NCI-H82 treated with DMSO at 0.1 percent for 48 hours (cell line): ENCODE measurements at regions not wholly inside any gene's neighbourhood (a gene's known extent, or its start where the extent isn't known, plus 50 kb on each side); places are given as distances from the start of the nearest gene placed in this dataset.

ENCODE experiments used
- DNase-seq: peaks from one replicate; lab custom pipeline; 2025; ENCODE audit not compliant: unreplicated experiment; lab: John Stamatoyannopoulos, UW

DNA sequence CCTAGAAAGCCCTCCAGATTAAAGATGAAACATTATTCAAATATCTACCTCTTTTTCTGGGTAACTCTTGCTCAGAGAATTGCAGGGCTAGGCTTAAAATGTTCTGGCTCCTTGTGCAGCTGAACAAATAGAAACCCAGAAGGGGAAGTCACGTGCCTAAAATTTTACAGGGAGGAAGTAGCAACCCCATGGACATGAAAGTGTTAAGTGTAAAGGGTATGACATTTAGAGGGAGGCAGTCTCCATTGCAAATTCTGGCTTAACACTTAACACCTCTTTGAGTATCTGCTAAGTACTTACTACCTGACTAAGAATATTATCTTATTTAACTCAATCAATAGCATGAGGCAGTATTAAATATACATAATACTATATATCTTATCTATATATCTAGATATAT lies 376.1 kb upstream of the ERCC4 start:
- DNase-seq, result no peak

- no peak for DNase-seq
Observed at GRCh38 chr16:13545271-13545670, 374.7 kb upstream of the ERCC4 start.

DNA sequence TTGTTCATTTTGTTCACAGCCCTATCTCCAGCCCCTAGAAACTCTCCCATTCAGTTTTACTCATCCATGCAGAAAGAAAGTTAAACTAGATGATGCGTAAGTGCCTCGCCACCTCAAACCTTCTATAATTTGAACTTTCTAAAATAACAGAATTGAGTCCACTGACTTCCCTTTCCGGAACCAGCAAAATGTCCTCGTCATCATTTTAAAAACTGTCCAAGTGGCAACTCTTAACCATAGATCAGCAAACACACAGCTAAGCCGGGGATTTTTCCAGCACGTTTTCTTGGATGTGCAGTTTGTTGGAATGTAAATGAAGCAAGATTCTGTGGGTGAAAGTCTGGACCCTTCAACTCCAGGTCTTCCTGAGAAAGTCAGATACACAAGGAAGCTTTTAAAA lies 369.7 kb upstream of the ERCC4 start:
- DNase-seq, result no peak

DNA sequence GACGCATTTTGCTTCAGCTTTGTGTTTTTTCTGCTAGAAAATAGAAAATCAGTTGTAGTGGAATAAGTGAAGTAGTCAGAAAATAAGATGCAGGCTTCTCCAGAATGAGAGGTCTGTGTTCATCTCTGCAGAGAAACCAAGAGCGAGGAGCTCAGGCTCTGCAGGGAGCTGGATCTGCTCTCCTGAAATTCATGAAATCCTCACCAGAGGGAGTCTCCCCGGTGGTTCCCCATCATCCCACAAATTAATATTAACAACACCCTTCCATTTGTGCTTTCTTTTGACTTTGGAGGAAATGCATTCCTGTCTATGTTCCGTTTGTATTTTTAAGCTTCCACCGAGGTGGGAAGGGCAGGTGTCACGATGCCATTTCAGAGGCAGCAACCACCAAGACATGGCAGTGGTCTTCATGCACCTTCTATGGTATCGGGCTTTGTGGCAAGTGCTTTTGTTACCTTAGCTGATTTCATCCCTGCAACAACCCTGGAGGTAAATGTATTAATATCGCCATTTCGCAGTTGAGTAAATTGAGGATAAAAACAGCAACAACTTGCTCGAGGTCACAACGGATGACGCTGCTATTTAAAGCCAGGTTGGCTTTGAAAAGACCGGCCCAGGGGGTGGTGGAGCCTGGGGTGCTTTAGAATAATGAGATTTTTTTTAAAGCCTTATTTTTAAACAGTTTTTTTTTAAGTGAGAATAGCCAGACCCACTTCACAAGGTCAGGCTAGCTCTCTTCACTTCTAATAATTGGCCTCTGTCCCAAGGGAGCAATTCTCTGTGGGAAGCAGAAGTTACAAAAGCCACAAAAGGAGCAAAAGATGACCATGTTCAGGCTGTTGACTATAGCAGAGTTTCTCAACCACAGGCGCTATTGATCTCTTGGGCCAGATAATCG lies 367.6 kb upstream of the ERCC4 start:
- DNase-seq, result no peak

GRCh38 chr16:13552960-13553257 lies 367.0 kb upstream of the ERCC4 start:
- DNase-seq, result no peak

- DNase-seq, result no peak
Observed at GRCh38 chr16:13553453-13553985, 366.4 kb upstream of the ERCC4 start.

- peak; percentile 7 for DNase-seq
Observed at GRCh38 chr16:13554005-13554404, 365.9 kb upstream of the ERCC4 start.

DNA sequence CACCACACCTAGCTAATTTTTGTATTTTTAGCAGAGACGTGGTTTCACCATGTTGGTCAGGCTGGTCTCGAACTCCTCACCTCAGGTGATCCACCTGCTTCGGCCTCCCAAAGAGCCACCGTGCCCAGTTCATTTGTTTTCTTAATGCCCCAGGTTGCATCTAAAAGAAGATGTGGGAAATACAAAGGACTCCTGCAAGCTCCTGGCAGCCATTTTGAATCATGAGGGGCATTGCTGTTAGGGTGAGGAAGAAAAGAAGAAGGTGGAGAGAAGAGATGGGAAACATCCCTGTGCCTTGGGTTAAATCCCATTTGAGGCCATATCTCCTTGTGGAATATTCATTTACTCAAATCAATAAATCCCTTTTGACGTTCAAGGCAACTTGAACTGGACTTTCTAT lies 365.3 kb upstream of the ERCC4 start:
- no peak for DNase-seq

GRCh38 chr16:13557418-13557817 lies 362.5 kb upstream of the ERCC4 start:
- DNase-seq, result no peak

DNA sequence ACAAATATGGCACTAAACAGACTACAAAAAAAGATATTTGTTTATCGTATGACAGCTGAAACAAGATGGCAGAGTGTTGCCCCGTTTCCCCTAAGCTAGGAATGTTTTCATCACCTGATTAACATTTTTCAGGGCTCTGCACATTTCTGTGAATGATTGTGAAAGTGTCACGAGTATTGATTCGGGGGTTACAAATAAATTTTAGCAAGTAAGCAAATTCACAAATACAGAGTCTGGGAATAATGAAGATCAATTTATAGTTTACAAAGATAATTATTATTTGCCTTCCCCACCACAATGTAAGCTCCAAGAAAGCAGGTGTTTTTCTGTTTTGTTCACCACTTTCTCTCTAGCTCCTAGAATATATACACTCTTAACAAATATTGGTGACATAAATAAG lies 361.2 kb upstream of the ERCC4 start:
- DNase-seq, result no peak

DNA sequence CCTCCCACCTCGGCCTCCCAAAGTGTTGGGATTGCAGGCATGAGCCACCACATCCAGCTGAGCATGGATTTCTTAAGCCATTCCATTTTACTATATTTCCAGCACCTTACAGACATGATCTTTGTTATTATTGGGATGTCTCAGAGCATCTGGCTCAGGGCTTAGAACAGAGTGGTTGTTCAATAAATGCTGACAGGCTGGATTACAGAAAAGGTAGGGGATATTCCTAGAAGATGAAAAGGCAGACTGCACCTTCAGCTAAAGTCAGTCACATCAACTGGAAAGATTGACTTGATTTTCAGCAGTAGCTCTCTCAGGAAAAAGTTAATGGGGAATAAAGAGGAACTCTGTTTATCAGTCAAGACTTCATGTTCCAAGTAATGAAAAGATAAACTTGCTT lies 360.3 kb upstream of the ERCC4 start:
- DNase-seq, result no peak

DNA sequence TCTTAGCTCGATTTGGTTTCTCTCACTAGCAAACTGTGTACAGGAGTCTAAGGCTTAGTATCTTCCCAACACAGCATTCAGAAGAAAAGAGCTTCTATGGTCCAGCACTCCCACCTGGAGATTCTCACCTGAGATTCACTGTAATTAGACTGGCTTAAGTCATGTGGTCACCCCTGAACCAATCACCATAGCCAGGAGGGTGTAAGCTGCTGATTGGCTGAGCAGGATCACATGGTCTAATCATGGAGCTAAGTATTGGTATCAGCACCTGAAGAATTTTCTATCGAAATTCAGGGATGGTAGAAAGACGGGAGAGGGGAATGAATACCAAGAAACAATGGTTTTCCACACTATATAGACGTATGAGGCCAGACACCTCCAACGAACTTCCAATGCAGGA lies 359.8 kb upstream of the ERCC4 start:
- DNase-seq, result no peak

- DNase-seq, result no peak
Observed at GRCh38 chr16:13561291-13562070, 358.5 kb upstream of the ERCC4 start.

DNA sequence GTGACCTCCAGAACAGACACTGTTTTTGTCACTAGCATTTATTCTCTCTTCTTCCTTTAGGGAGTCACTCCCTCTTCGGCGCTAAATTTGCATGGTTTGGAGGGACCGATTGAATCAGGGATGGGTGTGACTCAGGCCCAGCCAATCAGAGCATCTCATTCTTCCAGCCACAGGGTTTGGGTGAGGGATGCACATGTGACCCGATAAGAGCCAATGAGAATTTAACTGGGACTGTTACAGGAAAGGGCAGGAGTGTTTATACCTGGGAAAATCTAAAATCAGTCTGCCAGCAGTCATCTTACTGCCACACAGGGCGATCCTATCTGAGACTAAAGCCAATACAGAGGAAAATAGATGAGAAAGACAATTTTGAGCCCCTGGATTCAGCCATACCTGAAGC lies 351.2 kb upstream of the ERCC4 start:
- no peak for DNase-seq

DNA sequence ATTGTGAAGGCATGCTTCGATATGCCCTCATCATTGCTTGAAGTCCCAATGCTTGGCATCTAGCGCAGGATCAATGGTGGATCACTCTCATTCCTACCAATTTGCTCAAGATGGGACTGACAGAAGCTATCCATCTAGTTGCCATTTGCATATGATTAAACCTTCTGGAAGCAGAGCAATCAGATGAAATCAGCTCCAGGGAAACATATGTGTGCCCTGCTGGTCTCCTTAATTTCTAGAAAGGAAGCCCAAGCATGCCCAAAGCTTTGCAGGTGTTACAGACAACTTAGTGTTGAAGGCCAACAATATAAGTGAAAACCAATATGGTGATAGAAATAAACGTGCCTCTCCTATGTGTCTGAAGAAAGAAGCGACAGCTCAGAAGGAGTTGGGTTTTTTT lies 350.0 kb upstream of the ERCC4 start:
- no peak for DNase-seq

DNA sequence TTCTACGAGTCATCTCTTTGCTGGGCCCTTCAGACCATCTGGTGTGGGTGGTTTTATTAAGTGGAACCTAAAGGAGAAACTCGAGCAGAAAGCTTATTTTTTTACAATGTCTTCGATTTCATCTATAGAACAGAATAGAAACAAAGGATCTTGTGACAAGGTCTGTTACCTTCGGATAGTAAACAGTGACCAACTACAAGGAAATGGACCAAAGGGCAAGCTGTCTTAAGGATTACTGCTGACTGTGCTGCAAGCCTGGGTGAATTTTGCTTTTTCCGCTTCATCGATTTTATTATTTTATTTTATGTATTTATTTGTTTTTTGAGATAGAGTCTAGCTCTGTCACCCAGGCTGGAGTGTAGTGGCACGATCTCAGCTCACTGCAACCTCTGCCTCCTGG lies 348.9 kb upstream of the ERCC4 start:
- DNase-seq, result no peak

DNA sequence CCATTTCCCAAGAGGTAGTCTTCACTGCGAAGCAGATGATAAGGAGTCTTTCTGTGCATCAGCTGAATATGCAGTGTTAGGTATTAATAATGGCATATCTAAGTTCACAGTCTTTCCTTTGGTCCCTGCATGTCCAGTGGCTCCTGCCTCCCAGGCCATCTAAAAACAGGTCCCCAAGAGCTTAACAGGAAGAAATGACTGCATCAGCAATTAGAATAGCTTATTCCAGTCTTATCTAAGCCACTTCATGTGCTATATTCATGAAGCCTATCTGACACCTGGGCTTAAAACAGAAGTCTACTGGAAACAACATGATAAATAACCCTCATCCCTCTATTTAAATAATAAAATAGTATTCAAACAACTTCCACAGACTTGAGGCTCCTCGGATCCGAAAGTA lies 346.1 kb upstream of the ERCC4 start:
- DNase-seq, result no peak

DNA sequence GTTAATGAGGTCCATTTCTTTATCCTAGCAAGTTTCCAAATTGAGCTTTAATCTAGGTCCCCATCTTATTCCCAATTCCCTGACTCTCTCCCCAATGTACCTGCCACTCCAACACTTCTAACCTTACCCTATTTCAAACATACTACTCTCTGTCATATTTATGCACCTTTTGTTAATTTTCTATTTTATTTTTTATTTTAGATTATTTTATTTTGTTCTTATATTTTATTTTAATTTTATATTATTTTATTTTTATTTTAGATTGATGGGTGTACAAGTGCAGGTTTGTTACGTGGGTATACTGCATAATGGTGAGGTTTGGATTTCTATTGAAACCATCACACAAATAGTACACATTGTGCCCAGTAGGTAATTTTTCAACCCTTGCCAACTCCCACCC lies 333.9 kb upstream of the ERCC4 start:
- DNase-seq, result no peak

- DNase-seq, result no peak
Observed at GRCh38 chr16:13587181-13587580, 332.8 kb upstream of the ERCC4 start.

- DNase-seq, result no peak
Observed at GRCh38 chr16:13594823-13595222, 325.1 kb upstream of the ERCC4 start.

DNA sequence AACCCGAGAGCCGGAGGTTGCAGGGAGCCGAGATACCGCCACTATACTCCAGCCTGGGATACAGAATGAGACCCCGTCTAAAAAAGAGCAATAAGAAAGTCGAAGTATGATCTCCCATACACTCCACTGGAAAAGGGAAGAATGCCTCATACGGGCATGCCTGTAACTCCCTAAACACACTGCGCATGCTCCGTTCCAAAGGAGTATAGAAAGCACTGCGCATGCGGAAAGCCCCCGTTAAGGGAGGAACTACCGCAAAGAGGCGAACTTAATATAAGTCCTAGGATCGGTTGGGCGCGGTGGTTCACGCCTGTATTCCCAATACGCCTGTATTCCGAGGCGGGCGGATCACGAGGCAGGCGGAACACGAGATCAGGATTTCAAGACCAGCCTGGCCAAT lies 313.1 kb upstream of the ERCC4 start:
- DNase-seq, result no peak

- no peak for DNase-seq
Observed at GRCh38 chr16:13607289-13607688, 312.7 kb upstream of the ERCC4 start.
